Nephron (organoid): ENCODE measurements at regions not wholly inside any gene's neighbourhood (a gene's known extent, or its start where the extent isn't known, plus 50 kb on each side); places are given as distances from the start of the nearest gene placed in this dataset.
A peak's percentile ranks its signal among the peaks of the same experiment; 100 is the strongest.
"Not testable (repeated sequence)": the region's sequence is repeated elsewhere in the genome, so short reads cannot be mapped to it uniquely, and the experiment has no call there.

ENCODE experiments used
- H3K27ac Mint-ChIP-seq, 3 experiments: 2 replicates each; pipeline ENCODE4 v1.8.0; 2020; ENCODE audit warnings: mixed read lengths in 3 of 3, mild to moderate bottlenecking in 2 of 3, moderate library complexity in 1 of 3
- H3K27me3 Mint-ChIP-seq: 2 replicates; pipeline ENCODE4 v1.8.0; 2021; ENCODE audit warnings: low read depth, mild to moderate bottlenecking, moderate library complexity, mixed read lengths
- H3K36me3 Mint-ChIP-seq: 2 replicates; pipeline ENCODE4 v1.8.0; 2020; ENCODE audit warnings: low read depth, mixed read lengths
- H3K4me1 Mint-ChIP-seq: 2 replicates; pipeline ENCODE4 v1.8.0; 2020; ENCODE audit warnings: mixed read lengths
- H3K4me3 Mint-ChIP-seq, 3 experiments: 2 replicates each; pipeline ENCODE4 v1.8.0; 2020; ENCODE audit warnings: mild to moderate bottlenecking in 3 of 3, mixed read lengths in 3 of 3, moderate library complexity in 2 of 3
- H3K9me3 Mint-ChIP-seq: 2 replicates; pipeline ENCODE4 v1.8.0; 2020; ENCODE audit warnings: mixed read lengths
- CTCF ChIP-seq, 3 experiments: fragments of 200-600 bp; sonication (generic); IDR thresholded peaks; one replicate each; pipeline ENCODE4 v1.5.0; 2021; ENCODE audit warnings: antibody characterized with exemption in 3 of 3; ENCODE audit not compliant: unreplicated experiment in 3 of 3

- Mint-ChIP-seq H3K9me3 (no peaks in the 10 kb centered on the region), H3K4me3 (no peak overlapping the region), H3K27me3 (no peaks in the 10 kb centered on the region)
Measured at GRCh38 chr5:143594902-143595818, 191.7 kb upstream of the NR3C1 start.

GRCh38 chr5:143593723-143594122 is 190.2 kb upstream of the NR3C1 start:
- H3K36me3 Mint-ChIP-seq, result no peaks in the 10 kb centered on the region
- no peak for TF ChIP-seq CTCF (IDR thresholded peaks at IDR 0.05; ENCODE audit: unreplicated experiment in 3 of 3)
- H3K4me1 Mint-ChIP-seq, result peaks cover 15% of the 10 kb centered on the region
- H3K9me3 Mint-ChIP-seq, result no peaks in the 10 kb centered on the region
- no peak overlapping the region for H3K4me3 Mint-ChIP-seq
- no peak overlapping the region for H3K27ac Mint-ChIP-seq
- no peaks in the 10 kb centered on the region for H3K27me3 Mint-ChIP-seq

More at GRCh38 chr5:143594902-143595818, 191.7 kb upstream of the NR3C1 start:
- Mint-ChIP-seq H3K36me3 (no peaks in the 10 kb centered on the region), H3K4me1 (peaks cover 15% of the 10 kb centered on the region), H3K27ac (peak overlapping the region in 1 of 3 experiments; percentile 5)
- no peak for TF ChIP-seq CTCF (IDR thresholded peaks at IDR 0.05; ENCODE audit: unreplicated experiment in 3 of 3)

- no peaks in the 10 kb centered on the region for H3K36me3 Mint-ChIP-seq
Measured at GRCh38 chr5:143592648-143593047, 189.2 kb upstream of the NR3C1 start.

GRCh38 chr5:143588933-143589662 is 185.6 kb upstream of the NR3C1 start:
- H3K27me3 Mint-ChIP-seq, result no peaks in the 10 kb centered on the region
- no peaks in the 10 kb centered on the region for H3K9me3 Mint-ChIP-seq
- H3K4me1 Mint-ChIP-seq, result peaks cover 4% of the 10 kb centered on the region
- no peak for TF ChIP-seq CTCF (IDR thresholded peaks at IDR 0.05; ENCODE audit: unreplicated experiment in 3 of 3)
- no peak overlapping the region for H3K4me3 Mint-ChIP-seq
- no peak overlapping the region for H3K27ac Mint-ChIP-seq
- no peaks in the 10 kb centered on the region for H3K36me3 Mint-ChIP-seq

More at GRCh38 chr5:143592648-143593047, 189.2 kb upstream of the NR3C1 start:
- no peaks in the 10 kb centered on the region for H3K27me3 Mint-ChIP-seq
- no peaks in the 10 kb centered on the region for H3K9me3 Mint-ChIP-seq
- H3K4me3 Mint-ChIP-seq, result no peak overlapping the region
- H3K27ac Mint-ChIP-seq, result no peak overlapping the region
- H3K4me1 Mint-ChIP-seq, result peaks cover 15% of the 10 kb centered on the region
- no peak for TF ChIP-seq CTCF (IDR thresholded peaks at IDR 0.05; ENCODE audit: unreplicated experiment in 3 of 3)

- H3K36me3 Mint-ChIP-seq, H3K27ac Mint-ChIP-seq, H3K4me1 Mint-ChIP-seq, H3K27me3 Mint-ChIP-seq, H3K4me3 Mint-ChIP-seq, H3K9me3 Mint-ChIP-seq: not testable (repeated sequence)
Measured at GRCh38 chr5:143588121-143588520, 184.6 kb upstream of the NR3C1 start.

GRCh38 chr5:143586781-143587362 is 183.4 kb upstream of the NR3C1 start:
- TF ChIP-seq CTCF (IDR thresholded peaks at IDR 0.05; ENCODE audit: unreplicated experiment in 3 of 3), result no peak
- Mint-ChIP-seq H3K27ac (no peak overlapping the region), H3K4me1 (peaks cover 8% of the 10 kb centered on the region), H3K4me3 (no peak overlapping the region), H3K27me3 (no peaks in the 10 kb centered on the region), H3K36me3 (no peaks in the 10 kb centered on the region), H3K9me3 (no peaks in the 10 kb centered on the region)
